IMR-90 (cell line): ENCODE measurements at regions not wholly inside any gene's neighbourhood (a gene's known extent, or its start where the extent isn't known, plus 50 kb on each side); places are given as distances from the start of the nearest gene placed in this dataset.

ENCODE experiments used
- ATAC-seq: fragments of 200-7000 bp; cut with Tn5 transposase; 2 replicates; pipeline ENCODE4 v1.9.1; 2020; ENCODE audit warnings: low read depth, mild to moderate bottlenecking, moderate library complexity
- BruUV-seq: library from RNA; stranded (reverse); fragments of 400-500 nt; replicated peaks from 2 replicates; lab custom pipeline; 2021; lab: Mats Ljungman, UMichigan
- CTCF ChIA-PET: fragments of 300-600 bp; formaldehyde crosslinking; extraction: SDS; loops from one replicate; lab custom pipeline; 2021; ENCODE audit warnings: antibody characterized with exemption; lab: Yijun Ruan, JAX
- POLR2A ChIA-PET: fragments of 300-600 bp; sonication (Branson Sonifier 250); formaldehyde crosslinking; loops from one replicate; lab custom pipeline; 2022; ENCODE audit warnings: antibody characterized with exemption; ENCODE audit not compliant: unreplicated experiment; lab: Charles Lee
- DNase-seq: peaks from one replicate; pipeline ENCODE4 v3.0.0; 2013
- H2AFZ ChIP-seq: replicated peaks from 2 replicates; pipeline ENCODE3; 2013; ENCODE audit warnings: low read length, mild to moderate bottlenecking; ENCODE audit not compliant: poor library complexity
- H2AK5ac ChIP-seq: 2 replicates; pipeline ENCODE4 v1.6.1; 2013; ENCODE audit warnings: low read depth, low read length, inconsistent platforms
- H2AK9ac ChIP-seq: replicated peaks from 2 replicates; pipeline ENCODE3; 2013; ENCODE audit warnings: mild to moderate bottlenecking, low read depth, low read length, moderate library complexity; ENCODE audit not compliant: poor library complexity
- H2BK120ac ChIP-seq: 2 replicates; pipeline ENCODE4 v1.6.1; 2013; ENCODE audit warnings: low read depth, low read length, inconsistent platforms
- H2BK15ac ChIP-seq: 3 replicates; pipeline ENCODE4 v1.6.1; 2013; ENCODE audit warnings: low read depth, low read length, inconsistent platforms
- H2BK20ac ChIP-seq: 2 replicates; pipeline ENCODE4 v1.6.1; 2013; ENCODE audit warnings: low read depth, mild to moderate bottlenecking, inconsistent platforms, low read length, moderate library complexity
- H2BK5ac ChIP-seq: 2 replicates; pipeline ENCODE4 v1.6.1; 2013; ENCODE audit warnings: mild to moderate bottlenecking, low read depth, low read length, inconsistent platforms; ENCODE audit not compliant: poor library complexity, severe bottlenecking
- H3K14ac ChIP-seq: replicated peaks from 2 replicates; pipeline ENCODE4 v1.6.1; 2013; ENCODE audit warnings: low read depth, low read length, inconsistent platforms
- H3K18ac ChIP-seq: 2 replicates; pipeline ENCODE4 v1.6.1; 2013; ENCODE audit warnings: low read depth, low read length, control low read depth
- H3K23ac ChIP-seq: 2 replicates; pipeline ENCODE4 v1.6.1; 2013; ENCODE audit warnings: low read depth, low read length, inconsistent platforms
- H3K27ac ChIP-seq: 2 replicates; pipeline ENCODE4 v1.5.1; 2013; ENCODE audit warnings: mild to moderate bottlenecking, control low read depth, low read length; ENCODE audit not compliant: insufficient read depth
- H3K27me3 ChIP-seq: 2 replicates; pipeline ENCODE4 v1.6.1; 2013; ENCODE audit warnings: low read length; ENCODE audit not compliant: control insufficient read depth, insufficient read depth
- H3K36me3 ChIP-seq: 2 replicates; pipeline ENCODE4 v1.6.1; 2013; ENCODE audit warnings: low read length, mixed read lengths; ENCODE audit not compliant: control insufficient read depth, insufficient read depth
- H3K4ac ChIP-seq: 2 replicates; pipeline ENCODE4 v1.6.1; 2013; ENCODE audit warnings: low read depth, low read length, inconsistent platforms
- H3K4me1 ChIP-seq: 2 replicates; pipeline ENCODE4 v1.6.1; 2013; ENCODE audit warnings: low read length, mixed read lengths; ENCODE audit not compliant: control insufficient read depth, insufficient read depth
- H3K4me2 ChIP-seq: 2 replicates; pipeline ENCODE4 v1.6.1; 2013; ENCODE audit warnings: low read depth, mild to moderate bottlenecking, control low read depth, low read length, moderate library complexity
- H3K4me3 ChIP-seq: 2 replicates; pipeline ENCODE4 v1.5.1; 2013; ENCODE audit warnings: low read depth, mild to moderate bottlenecking, control low read depth, low read length, moderate library complexity; ENCODE audit not compliant: insufficient read depth
- H3K56ac ChIP-seq: 2 replicates; pipeline ENCODE4 v1.6.1; 2013; ENCODE audit warnings: low read length, inconsistent platforms; ENCODE audit not compliant: insufficient read depth; ENCODE audit errors: extremely low read depth
- H3K79me1 ChIP-seq, 2 experiments: 2 replicates each; pipeline ENCODE4 v1.6.1; 2013; ENCODE audit warnings: low read length in 2 of 2, inconsistent platforms in 1 of 2, low read depth in 1 of 2
- H3K9ac ChIP-seq: 2 replicates; pipeline ENCODE4 v1.6.1; 2013; ENCODE audit warnings: low read depth, low read length, control low read depth
- H3K9me1 ChIP-seq: 2 replicates; pipeline ENCODE4 v1.6.1; 2013; ENCODE audit warnings: low read length, inconsistent platforms; ENCODE audit not compliant: insufficient read depth
- H3K9me3 ChIP-seq: 2 replicates; pipeline ENCODE4 v1.6.1; 2013; ENCODE audit warnings: low read length; ENCODE audit not compliant: control insufficient read depth, insufficient read depth
- H4K20me1 ChIP-seq: 2 replicates; pipeline ENCODE4 v1.6.1; 2013; ENCODE audit warnings: low read length, inconsistent platforms; ENCODE audit not compliant: insufficient read depth
- H4K5ac ChIP-seq: 2 replicates; pipeline ENCODE4 v1.6.1; 2013; ENCODE audit warnings: mild to moderate bottlenecking, low read depth, low read length, control low read depth
- H4K8ac ChIP-seq, 2 experiments: 2 replicates each; pipeline ENCODE4 v1.6.1; 2013; ENCODE audit warnings: low read depth in 2 of 2, low read length in 2 of 2, control low read depth in 1 of 2, inconsistent platforms in 1 of 2
- H4K91ac ChIP-seq: 2 replicates; pipeline ENCODE4 v1.6.1; 2013; ENCODE audit warnings: low read depth, low read length, inconsistent platforms; ENCODE audit not compliant: insufficient read depth
- CTCF ChIP-seq: conservative IDR thresholded peaks from 2 replicates; pipeline ENCODE4 v1.5.1; 2012; ENCODE audit warnings: mild to moderate bottlenecking, low read depth, low read length, improper control_type of control experiment
- ELK1 ChIP-seq: fragments of 150-350 bp; IDR thresholded peaks from 2 replicates; pipeline ENCODE4 v1.6.1; 2016; ENCODE audit warnings: low read depth, mild to moderate bottlenecking, low read length, moderate library complexity, borderline replicate concordance
- FOS ChIP-seq: fragments of 150-350 bp; IDR thresholded peaks from 2 replicates; pipeline ENCODE4 v1.6.1; 2016; ENCODE audit warnings: low read depth, low read length
- MAFK ChIP-seq: IDR thresholded peaks from 2 replicates; pipeline ENCODE4 v1.6.1; 2012; ENCODE audit warnings: low read depth, low read length, improper control_type of control experiment
- MAZ ChIP-seq: IDR thresholded peaks from 2 replicates; pipeline ENCODE4 v1.6.1; 2012; ENCODE audit warnings: low read depth, mild to moderate bottlenecking, low read length, improper control_type of control experiment, moderate library complexity, borderline replicate concordance
- MXI1 ChIP-seq: IDR thresholded peaks from 2 replicates; pipeline ENCODE4 v1.6.1; 2012; ENCODE audit warnings: low read depth, mild to moderate bottlenecking, low read length, moderate library complexity, borderline replicate concordance
- RAD21 ChIP-seq: IDR thresholded peaks from 2 replicates; pipeline ENCODE4 v1.6.1; 2012; ENCODE audit warnings: low read length, improper control_type of control experiment
- SMC3 ChIP-seq: fragments of 150-350 bp; IDR thresholded peaks from 2 replicates; pipeline ENCODE4 v1.6.1; 2016; ENCODE audit warnings: low read depth, mild to moderate bottlenecking, antibody characterized with exemption, low read length, moderate library complexity
- WGBS, 2 experiments: methylation state at CpG; one replicate each; pipeline versions ENCODE4 v1.1.5 to v1.1.7; 2013; ENCODE audit warnings: missing lambda C conversion rate in 2 of 2; ENCODE audit not compliant: insufficient read length in 1 of 2; ENCODE audit errors: extremely low coverage in 2 of 2; 5-methylcytosine and 5-hydroxymethylcytosine counted together
- dilution Hi-C: fragments of 300-500 bp; cut with HindIII; formaldehyde crosslinking; loops from one replicate; pipeline ENCODE4 v1.14.3; 2018; ENCODE audit warnings: low sequenced_read_pairs; ENCODE audit not compliant: unreplicated experiment
- in situ Hi-C: fragments of 300-500 bp; cut with MboI; formaldehyde crosslinking; loops from 3 replicates; pipeline ENCODE4 v1.14.3; 2019; ENCODE audit warnings: low sequenced_read_pairs, inconsistent platforms, mixed read lengths
- intact Hi-C: fragments of 100-400 bp; cut with micrococcal nuclease; formaldehyde crosslinking; loops from 2 replicates; pipeline ENCODE4 v1.10.0; 2022
- TF ChIP-seq, protein P1 (sequence below): fragments of 150-350 bp; IDR thresholded peaks from 2 replicates; pipeline ENCODE4 v1.6.1; 2017; ENCODE audit warnings: mild to moderate bottlenecking, antibody characterized with exemption, low read length, low read depth

DNA sequence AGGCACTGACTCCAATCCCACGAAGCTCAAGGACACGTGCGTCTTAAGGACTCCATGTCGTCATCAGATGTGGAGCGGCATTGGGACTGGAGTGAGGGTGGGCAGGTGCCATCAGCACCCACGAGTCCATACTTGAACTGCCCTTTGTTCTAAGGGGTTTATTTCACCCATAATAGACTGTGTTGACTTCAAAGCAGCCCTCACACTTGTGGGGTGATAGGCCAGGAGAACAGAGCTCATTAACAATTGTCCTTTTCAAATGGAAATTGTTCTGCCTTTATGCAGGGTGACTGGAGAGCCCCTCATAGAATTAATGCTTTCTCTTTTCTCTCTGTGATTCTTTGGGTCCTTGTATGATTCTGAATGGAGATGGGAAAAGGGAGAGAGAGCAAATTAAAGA lies 376.9 kb upstream of the MGMT start:
- H2AK9ac ChIP-seq = no peak overlapping the region
- in situ Hi-C loops (no loop called here), dilution Hi-C loops (no loop called here), intact Hi-C loops (no loop called here)
- no peak overlapping the region for H3K56ac ChIP-seq
- ChIA-PET CTCF (no interaction called here), POLR2A (no interaction called here)
- H3K4me1 ChIP-seq = no peaks in the 10 kb centered on the region; the same call in 1 of the 2 replicates
- peaks cover 2% of the 10 kb centered on the region for H3K9me3 ChIP-seq
- H4K8ac ChIP-seq = no peak overlapping the region
- ATAC-seq (no peak), DNase-seq (no peak)
- H4K91ac ChIP-seq = no peak overlapping the region
- no peaks in the 10 kb centered on the region for H3K9me1 ChIP-seq
- H3K79me1 ChIP-seq = no peaks in the 10 kb centered on the region
- no peak overlapping the region for H3K4ac ChIP-seq
- H2BK15ac ChIP-seq = no peak overlapping the region
- H3K14ac ChIP-seq = no peak overlapping the region
- WGBS, 2 experiments = 83% methylated on average over 1 of the region's 6 CpGs; no CpG with 5 or more reads in 1 of the 2 experiments
- no peak overlapping the region for H3K9ac ChIP-seq
- H3K18ac ChIP-seq = no peak overlapping the region
- no peak overlapping the region for H3K27ac ChIP-seq
- no peaks in the 10 kb centered on the region for H4K20me1 ChIP-seq
- H3K4me2 ChIP-seq = no peak overlapping the region
- BruUV-seq = no TSS peak
- H4K5ac ChIP-seq = no peak overlapping the region
- H2BK20ac ChIP-seq = no peak overlapping the region
- no peak overlapping the region for H3K23ac ChIP-seq
- no peak overlapping the region for H2AFZ ChIP-seq
- H2BK120ac ChIP-seq = no peak overlapping the region
- no peak overlapping the region for H3K4me3 ChIP-seq
- H3K36me3 ChIP-seq = no peaks in the 10 kb centered on the region
- no peak overlapping the region for H2AK5ac ChIP-seq
- TF ChIP-seq RAD21 (no peak), MAFK (no peak), MXI1 (no peak), SMC3 (no peak), ELK1 (no peak), MAZ (no peak), FOS (no peak), CTCF (no peak)
- TF ChIP-seq, protein P1, sequence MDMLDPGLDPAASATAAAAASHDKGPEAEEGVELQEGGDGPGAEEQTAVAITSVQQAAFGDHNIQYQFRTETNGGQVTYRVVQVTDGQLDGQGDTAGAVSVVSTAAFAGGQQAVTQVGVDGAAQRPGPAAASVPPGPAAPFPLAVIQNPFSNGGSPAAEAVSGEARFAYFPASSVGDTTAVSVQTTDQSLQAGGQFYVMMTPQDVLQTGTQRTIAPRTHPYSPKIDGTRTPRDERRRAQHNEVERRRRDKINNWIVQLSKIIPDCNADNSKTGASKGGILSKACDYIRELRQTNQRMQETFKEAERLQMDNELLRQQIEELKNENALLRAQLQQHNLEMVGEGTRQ = no peak
- no peak overlapping the region for H2BK5ac ChIP-seq
- no peaks in the 10 kb centered on the region; the same call in 1 of the 2 replicates for H3K27me3 ChIP-seq
